ENCODE measurements at regions not wholly inside any gene's neighbourhood (a gene's known extent, or its start where the extent isn't known, plus 50 kb on each side); places are given as distances from the start of the nearest gene placed in this dataset.

- no peak for TF ChIP-seq ZBTB33 (IDR thresholded peaks at IDR 0.05; ENCODE audit: extremely low read depth, insufficient replicate concordance, low read length)
These were observed 204.3 kb downstream of the VEGFC start (continued) for GRCh38 chr4:176588436-176588835.

- Histone ChIP-seq H3K9me3 (ENCODE audit: control insufficient read depth in 1 of 2, insufficient read depth in 1 of 2, low read depth in 1 of 2, low read length in 2 of 2) (no peaks in the 10 kb centered on the region), H3K4me2 (ENCODE audit: low read length) (no peak overlapping the region), H3K9me2 (ENCODE audit: insufficient read depth) (0 out of 2 replicates have a peak, but pooled peaks cover 3% of the 10 kb centered on the region), H3K36me3 (ENCODE audit: control insufficient read depth in 1 of 2, insufficient read depth in 2 of 2, low read length in 2 of 2) (no peaks in the 10 kb centered on the region), H3K9ac (ENCODE audit: low read length) (no peak overlapping the region), H3K4me3 (replicated peaks in 1 of 2; ENCODE audit: low read depth in 1 of 2, low read length in 2 of 2) (no peak overlapping the region), H3K27ac (ENCODE audit: low read depth, low read length) (no peak overlapping the region), H3K4me1 (ENCODE audit: control insufficient read depth in 1 of 2, insufficient read depth in 2 of 2, low read length in 2 of 2) (no peaks in the 10 kb centered on the region), H4K20me1 (ENCODE audit: insufficient read depth) (no peaks in the 10 kb centered on the region), H3K27me3 (ENCODE audit: insufficient read depth, low read length) (no peaks in the 10 kb centered on the region), H3K79me2 (ENCODE audit: insufficient read depth, low read length) (no peaks in the 10 kb centered on the region), H2AFZ (ENCODE audit: low read depth, low read length, poor library complexity, severe bottlenecking) (no peak overlapping the region)
- no peak for TF ChIP-seq REST (IDR thresholded peaks at IDR 0.05; ENCODE audit: low read depth)
- DNase-seq (ENCODE audit: low read depth, low spot score) (no peak), ATAC-seq (no peak)
- POLR2A ChIA-PET, result no interaction called here
- intact Hi-C loops (cut with micrococcal nuclease), result no loop called here
- RAD21 ChIA-PET (ENCODE audit: low non-redundant PET in 1 of 2, low total read pairs in 2 of 2, uncharacterized antibody in 2 of 2, unreplicated experiment in 2 of 2), result no interaction called here
- no TSS peak for BruUV-seq (replicated peaks)
- CTCF ChIA-PET, result no interaction called here
These were observed 199.6 kb downstream of the VEGFC start for GRCh38 chr4:176592976-176593670.
